ENCODE measurements at regions not wholly inside any gene's neighbourhood (a gene's known extent, or its start where the extent isn't known, plus 50 kb on each side); places are given as distances from the start of the nearest gene placed in this dataset.

DNA sequence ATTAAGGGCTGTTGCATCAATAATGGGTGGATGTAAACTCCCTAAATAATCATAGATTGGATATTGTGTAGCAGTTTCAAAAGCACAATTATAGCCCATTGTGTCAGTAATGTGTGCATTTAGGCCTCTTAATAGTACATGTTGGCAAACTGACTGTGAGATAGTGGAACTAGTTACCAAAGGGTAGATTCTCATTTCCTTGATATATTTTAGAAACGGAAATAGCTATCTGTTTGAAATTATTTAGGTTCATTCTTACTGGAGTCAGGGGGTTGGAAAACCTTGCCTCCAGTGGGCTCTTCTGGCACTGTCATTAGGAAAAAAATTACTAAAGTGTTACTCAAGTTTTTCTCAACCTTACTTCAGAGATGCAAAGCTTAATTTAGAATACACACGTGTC, 1074.9 kb downstream of the PCDH17 start:
- TF ChIP-seq POLR2AphosphoS5 (IDR thresholded peaks at IDR 0.05) (no peak), POLR2A (IDR thresholded peaks at IDR 0.05) (no peak), EP300 (IDR thresholded peaks at IDR 0.05) (no peak)
- TF ChIP-seq, protein P1, sequence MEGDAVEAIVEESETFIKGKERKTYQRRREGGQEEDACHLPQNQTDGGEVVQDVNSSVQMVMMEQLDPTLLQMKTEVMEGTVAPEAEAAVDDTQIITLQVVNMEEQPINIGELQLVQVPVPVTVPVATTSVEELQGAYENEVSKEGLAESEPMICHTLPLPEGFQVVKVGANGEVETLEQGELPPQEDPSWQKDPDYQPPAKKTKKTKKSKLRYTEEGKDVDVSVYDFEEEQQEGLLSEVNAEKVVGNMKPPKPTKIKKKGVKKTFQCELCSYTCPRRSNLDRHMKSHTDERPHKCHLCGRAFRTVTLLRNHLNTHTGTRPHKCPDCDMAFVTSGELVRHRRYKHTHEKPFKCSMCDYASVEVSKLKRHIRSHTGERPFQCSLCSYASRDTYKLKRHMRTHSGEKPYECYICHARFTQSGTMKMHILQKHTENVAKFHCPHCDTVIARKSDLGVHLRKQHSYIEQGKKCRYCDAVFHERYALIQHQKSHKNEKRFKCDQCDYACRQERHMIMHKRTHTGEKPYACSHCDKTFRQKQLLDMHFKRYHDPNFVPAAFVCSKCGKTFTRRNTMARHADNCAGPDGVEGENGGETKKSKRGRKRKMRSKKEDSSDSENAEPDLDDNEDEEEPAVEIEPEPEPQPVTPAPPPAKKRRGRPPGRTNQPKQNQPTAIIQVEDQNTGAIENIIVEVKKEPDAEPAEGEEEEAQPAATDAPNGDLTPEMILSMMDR (IDR thresholded peaks at IDR 0.05), result no peak

Data from sigmoid colon (tissue), 4 donors.